Skeletal muscle satellite cell (primary cell): ENCODE measurements at regions not wholly inside any gene's neighbourhood (a gene's known extent, or its start where the extent isn't known, plus 50 kb on each side); places are given as distances from the start of the nearest gene placed in this dataset.

Source experiments
- H3K27me3 ChIP-seq: 2 replicates; pipeline ENCODE4 v1.7.0; 2013; ENCODE audit warnings: low read length; ENCODE audit not compliant: control insufficient read depth, insufficient read depth
- H3K36me3 ChIP-seq: 2 replicates; pipeline ENCODE4 v1.7.0; 2013; ENCODE audit warnings: mild to moderate bottlenecking, control low read depth, low read length; ENCODE audit not compliant: insufficient read depth
- H3K4me1 ChIP-seq: 2 replicates; pipeline ENCODE4 v1.7.0; 2013; ENCODE audit warnings: low read length; ENCODE audit not compliant: control insufficient read depth, insufficient read depth
- H3K4me2 ChIP-seq: 2 replicates; pipeline ENCODE4 v1.7.0; 2013; ENCODE audit warnings: mild to moderate bottlenecking, low read length
- H3K4me3 ChIP-seq: 2 replicates; pipeline ENCODE4 v1.7.0; 2013; ENCODE audit warnings: low read length
- H3K9ac ChIP-seq: 2 replicates; pipeline ENCODE4 v1.7.0; 2013; ENCODE audit warnings: mild to moderate bottlenecking, low read depth, low read length, moderate library complexity
- H3K9me3 ChIP-seq: replicated peaks from 2 replicates; pipeline ENCODE4 v1.7.0; 2013; ENCODE audit warnings: mild to moderate bottlenecking, control low read depth, low read length

GRCh38 chr5:10173716-10174115, 76.0 kb downstream of the ATPSCKMT start:
- Histone ChIP-seq H3K4me1 (no peaks in the 10 kb centered on the region), H3K4me3 (no peak overlapping the region), H3K4me2 (no peak overlapping the region), H3K36me3 (no peaks in the 10 kb centered on the region), H3K9me3 (no peaks in the 10 kb centered on the region), H3K27me3 (no peaks in the 10 kb centered on the region), H3K9ac (no peak overlapping the region)

- H3K27me3 ChIP-seq, result no peaks in the 10 kb centered on the region
- no peaks in the 10 kb centered on the region for H3K4me1 ChIP-seq
- no peak overlapping the region for H3K4me3 ChIP-seq
- H3K4me2 ChIP-seq, result no peak overlapping the region
- H3K9me3 ChIP-seq, result no peaks in the 10 kb centered on the region
- no peaks in the 10 kb centered on the region for H3K36me3 ChIP-seq
- H3K9ac ChIP-seq, result no peak overlapping the region
Measured at GRCh38 chr5:10172247-10172646, 77.4 kb downstream of the ATPSCKMT start.

- no peaks in the 10 kb centered on the region for H3K36me3 ChIP-seq
- H3K9me3 ChIP-seq, result no peaks in the 10 kb centered on the region
Measured at GRCh38 chr5:10169359-10169758, 80.3 kb downstream of the ATPSCKMT start.

GRCh38 chr5:10168254-10168653, 81.4 kb downstream of the ATPSCKMT start:
- H3K27me3 ChIP-seq, result no peaks in the 10 kb centered on the region
- no peak overlapping the region for H3K4me3 ChIP-seq
- H3K4me1 ChIP-seq, result no peaks in the 10 kb centered on the region
- H3K36me3 ChIP-seq, result no peaks in the 10 kb centered on the region
- H3K4me2 ChIP-seq, result no peak overlapping the region
- H3K9ac ChIP-seq, result no peak overlapping the region
- no peaks in the 10 kb centered on the region for H3K9me3 ChIP-seq

More at GRCh38 chr5:10169359-10169758, 80.3 kb downstream of the ATPSCKMT start:
- Histone ChIP-seq H3K4me1 (no peaks in the 10 kb centered on the region), H3K4me3 (no peak overlapping the region), H3K4me2 (no peak overlapping the region), H3K9ac (no peak overlapping the region), H3K27me3 (no peaks in the 10 kb centered on the region)

- no peaks in the 10 kb centered on the region for H3K4me1 ChIP-seq
- H3K4me2 ChIP-seq, result no peak overlapping the region
- H3K36me3 ChIP-seq, result no peaks in the 10 kb centered on the region
- H3K9me3 ChIP-seq, result no peaks in the 10 kb centered on the region
- no peak overlapping the region for H3K4me3 ChIP-seq
- no peak overlapping the region for H3K9ac ChIP-seq
- no peaks in the 10 kb centered on the region for H3K27me3 ChIP-seq
Measured at GRCh38 chr5:10167806-10168205, 81.9 kb downstream of the ATPSCKMT start.

- H3K4me3 ChIP-seq, result no peak overlapping the region
- H3K4me2 ChIP-seq, result no peak overlapping the region
- no peaks in the 10 kb centered on the region for H3K9me3 ChIP-seq
- no peaks in the 10 kb centered on the region for H3K36me3 ChIP-seq
- H3K9ac ChIP-seq, result no peak overlapping the region
- H3K4me1 ChIP-seq, result no peaks in the 10 kb centered on the region
- H3K27me3 ChIP-seq, result no peaks in the 10 kb centered on the region
Measured at GRCh38 chr5:10166392-10166791, 83.3 kb downstream of the ATPSCKMT start.

GRCh38 chr5:10162468-10162867, 87.2 kb downstream of the ATPSCKMT start:
- Histone ChIP-seq H3K9me3 (no peaks in the 10 kb centered on the region), H3K4me3 (no peak overlapping the region), H3K36me3 (no peaks in the 10 kb centered on the region), H3K4me1 (no peaks in the 10 kb centered on the region), H3K9ac (no peak overlapping the region), H3K27me3 (no peaks in the 10 kb centered on the region), H3K4me2 (no peak overlapping the region)

DNA sequence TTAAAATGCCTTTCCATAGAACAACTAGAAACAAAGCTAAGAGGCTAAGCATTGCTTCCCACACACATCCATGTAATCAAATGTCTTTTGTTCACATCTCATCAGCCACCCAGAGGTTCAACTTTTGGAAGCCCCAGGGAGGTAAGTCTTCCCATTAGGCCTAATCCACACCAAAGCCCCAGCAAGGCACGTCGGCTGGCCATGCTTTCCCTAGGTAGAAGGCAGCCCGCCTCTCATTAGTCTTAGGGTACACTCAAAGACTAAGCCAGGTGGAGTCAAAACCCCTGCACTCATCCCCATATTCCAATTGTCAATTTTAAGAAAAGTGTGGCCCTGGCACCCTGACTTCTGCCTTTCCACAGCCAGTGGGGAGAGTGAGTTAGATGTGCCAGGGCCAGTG, 87.9 kb downstream of the ATPSCKMT start:
- Histone ChIP-seq H3K4me2 (no peak overlapping the region), H3K9ac (no peak overlapping the region), H3K4me1 (no peaks in the 10 kb centered on the region), H3K4me3 (no peak overlapping the region), H3K27me3 (no peaks in the 10 kb centered on the region), H3K9me3 (no peaks in the 10 kb centered on the region), H3K36me3 (no peaks in the 10 kb centered on the region)

- Histone ChIP-seq H3K36me3 (no peaks in the 10 kb centered on the region), H3K9ac (no peak overlapping the region), H3K9me3 (no peaks in the 10 kb centered on the region), H3K4me2 (no peak overlapping the region), H3K27me3 (no peaks in the 10 kb centered on the region), H3K4me3 (no peak overlapping the region), H3K4me1 (no peaks in the 10 kb centered on the region)
Measured at GRCh38 chr5:10160241-10160640, 89.4 kb downstream of the ATPSCKMT start.

- Histone ChIP-seq H3K4me3 (no peak overlapping the region), H3K9me3 (no peaks in the 10 kb centered on the region), H3K36me3 (no peaks in the 10 kb centered on the region), H3K4me2 (no peak overlapping the region), H3K27me3 (no peaks in the 10 kb centered on the region), H3K4me1 (no peaks in the 10 kb centered on the region), H3K9ac (no peak overlapping the region)
Measured at GRCh38 chr5:10158886-10159285, 90.8 kb downstream of the ATPSCKMT start.

DNA sequence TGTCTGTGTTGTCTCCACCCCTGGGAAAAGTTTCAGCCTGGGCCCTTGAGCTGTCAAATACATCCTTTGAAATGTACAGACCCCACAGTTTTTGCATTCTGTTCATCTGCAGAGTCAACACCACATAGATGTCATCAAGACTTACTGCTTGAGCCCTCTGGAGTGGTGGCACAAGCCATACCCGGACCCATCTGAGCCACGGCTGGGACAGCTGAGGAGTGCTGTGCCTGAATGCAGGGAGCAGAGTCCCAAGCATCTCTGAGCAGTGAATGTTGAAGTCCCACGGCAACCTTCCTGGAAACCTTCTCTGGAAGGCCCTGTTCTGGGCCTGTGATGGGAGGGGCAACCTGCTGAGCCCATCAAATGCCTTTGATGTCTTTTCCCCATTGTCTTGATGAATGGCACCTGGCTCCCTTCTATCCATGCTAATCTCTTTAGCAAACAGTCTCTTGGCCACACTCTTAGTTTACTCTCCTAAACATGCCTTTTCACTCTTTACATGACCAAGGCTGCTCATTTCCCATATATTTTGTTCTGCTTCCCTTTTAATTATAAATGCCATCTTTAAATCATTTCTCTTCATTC, 92.5 kb downstream of the ATPSCKMT start:
- H3K4me2 ChIP-seq, result no peak overlapping the region
- H3K9ac ChIP-seq, result no peak overlapping the region
- no peak overlapping the region for H3K4me3 ChIP-seq
- no peaks in the 10 kb centered on the region for H3K36me3 ChIP-seq
- no peaks in the 10 kb centered on the region for H3K9me3 ChIP-seq
- H3K4me1 ChIP-seq, result no peaks in the 10 kb centered on the region
- H3K27me3 ChIP-seq, result no peaks in the 10 kb centered on the region

- Histone ChIP-seq H3K27me3 (no peaks in the 10 kb centered on the region), H3K4me2 (no peak overlapping the region), H3K4me1 (no peaks in the 10 kb centered on the region), H3K4me3 (no peak overlapping the region), H3K9ac (no peak overlapping the region), H3K36me3 (no peaks in the 10 kb centered on the region), H3K9me3 (no peaks in the 10 kb centered on the region)
Measured at GRCh38 chr5:10155897-10156667, 93.6 kb downstream of the ATPSCKMT start.
